Dendritic cell treated with granulocyte-macrophage colony-stimulating factor and Interleukin-4, amounts not matched to agents 40 ng/mL and 50 ng/mL, for 4 days (primary cell): ENCODE measurements at regions not wholly inside any gene's neighbourhood (a gene's known extent, or its start where the extent isn't known, plus 50 kb on each side); places are given as distances from the start of the nearest gene placed in this dataset.

Experiments
- H3K27ac Mint-ChIP-seq: one replicate; pipeline ENCODE4 v1.8.0; 2022; ENCODE audit warnings: mild to moderate bottlenecking, mixed read lengths
- H3K27me3 Mint-ChIP-seq: one replicate; pipeline ENCODE4 v1.8.0; 2022; ENCODE audit warnings: mild to moderate bottlenecking, mixed read lengths
- H3K36me3 Mint-ChIP-seq: one replicate; pipeline ENCODE4 v1.8.0; 2022; ENCODE audit warnings: low read depth, mixed read lengths
- H3K4me1 Mint-ChIP-seq: one replicate; pipeline ENCODE4 v1.8.0; 2022; ENCODE audit warnings: low read depth, mixed read lengths
- H3K4me3 Mint-ChIP-seq: one replicate; pipeline ENCODE4 v1.8.0; 2022; ENCODE audit warnings: mild to moderate bottlenecking, moderate library complexity, mixed read lengths
- H3K9me3 Mint-ChIP-seq: one replicate; pipeline ENCODE4 v1.8.0; 2022; ENCODE audit warnings: mixed read lengths
- intact Hi-C: fragments of 100-400 bp; cut with micrococcal nuclease; formaldehyde crosslinking; loops from one replicate; pipeline ENCODE4 v1.15.0; 2022

DNA sequence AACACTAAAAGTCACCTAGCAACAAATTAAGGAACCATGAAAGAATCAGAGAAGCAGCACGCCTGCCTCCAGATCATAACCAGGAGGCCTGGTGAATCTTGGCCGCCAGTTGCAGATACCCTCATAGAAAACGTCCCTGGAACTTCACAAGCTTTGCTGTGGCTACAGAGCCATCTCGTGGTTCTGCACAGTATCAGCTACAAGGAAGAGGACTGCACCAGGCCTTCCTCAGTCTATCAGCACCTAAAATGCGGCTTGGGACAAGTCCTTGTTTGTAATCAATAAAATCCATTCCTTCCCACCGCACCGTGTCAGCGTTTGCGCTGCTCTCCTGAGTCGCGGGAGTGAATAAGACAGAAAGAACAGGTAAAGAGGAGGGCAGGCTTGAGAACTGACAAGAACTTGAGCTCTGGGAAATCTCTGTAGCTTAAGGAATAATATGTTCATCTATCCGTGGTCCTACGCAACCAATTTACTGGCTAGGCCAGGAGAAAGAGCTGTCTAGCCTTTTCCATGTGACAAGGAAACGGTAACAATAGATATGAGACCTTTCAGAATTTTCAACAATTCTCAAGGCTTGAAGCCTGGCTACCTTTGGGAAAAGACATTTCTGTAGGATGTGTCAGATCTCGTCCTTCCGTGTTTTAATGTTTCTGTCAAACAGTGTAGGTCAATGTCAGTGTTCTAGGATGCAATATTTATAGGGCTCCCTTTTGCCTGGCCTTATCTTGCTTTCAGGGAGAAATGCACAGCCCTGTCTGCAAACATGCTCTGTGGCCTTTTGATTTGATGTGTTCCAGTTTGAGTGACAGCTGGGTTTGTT is 128.5 kb upstream of the RAB12 start:
- peaks cover 12% of the 10 kb centered on the region for H3K27me3 Mint-ChIP-seq

GRCh38 chr18:8484951-8485350 is 124.3 kb upstream of the RAB12 start:
- Mint-ChIP-seq H3K4me3 (no peak overlapping the region), H3K9me3 (no peaks in the 10 kb centered on the region), H3K4me1 (no peaks in the 10 kb centered on the region), H3K27me3 (peaks cover 2% of the 10 kb centered on the region), H3K27ac (no peak overlapping the region), H3K36me3 (no peaks in the 10 kb centered on the region)
- intact Hi-C loops, result no loop called here

More for the DNA sequence above, 128.5 kb upstream of the RAB12 start:
- Mint-ChIP-seq H3K9me3 (no peaks in the 10 kb centered on the region), H3K27ac (no peak overlapping the region), H3K4me3 (no peak overlapping the region), H3K36me3 (no peaks in the 10 kb centered on the region), H3K4me1 (no peaks in the 10 kb centered on the region)
- intact Hi-C loops, result no loop called here

DNA sequence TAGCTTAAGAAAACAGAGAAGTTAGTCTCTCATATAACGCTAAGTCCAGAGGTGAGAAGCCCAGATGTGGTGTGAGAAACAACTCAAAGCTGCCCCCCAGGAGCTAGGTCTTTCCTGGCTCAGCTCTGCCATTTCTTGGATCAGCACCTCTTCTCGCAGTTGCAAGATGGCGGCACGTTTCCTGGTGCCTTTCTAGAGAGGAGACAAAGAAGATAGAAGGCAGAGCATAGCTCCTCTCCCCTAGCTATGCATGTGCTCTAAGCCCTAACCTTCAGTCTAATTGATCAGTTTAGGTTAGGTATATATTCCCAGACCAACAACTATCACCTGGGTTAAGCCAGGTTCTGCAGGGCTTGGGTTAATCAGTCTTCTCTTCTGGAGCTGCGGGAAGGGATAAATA is 119.5 kb upstream of the RAB12 start:
- Mint-ChIP-seq H3K9me3 (no peaks in the 10 kb centered on the region), H3K4me1 (no peaks in the 10 kb centered on the region), H3K4me3 (no peak overlapping the region), H3K36me3 (no peaks in the 10 kb centered on the region), H3K27ac (no peak overlapping the region), H3K27me3 (peaks cover 6% of the 10 kb centered on the region)
- intact Hi-C loops, result no loop called here

DNA sequence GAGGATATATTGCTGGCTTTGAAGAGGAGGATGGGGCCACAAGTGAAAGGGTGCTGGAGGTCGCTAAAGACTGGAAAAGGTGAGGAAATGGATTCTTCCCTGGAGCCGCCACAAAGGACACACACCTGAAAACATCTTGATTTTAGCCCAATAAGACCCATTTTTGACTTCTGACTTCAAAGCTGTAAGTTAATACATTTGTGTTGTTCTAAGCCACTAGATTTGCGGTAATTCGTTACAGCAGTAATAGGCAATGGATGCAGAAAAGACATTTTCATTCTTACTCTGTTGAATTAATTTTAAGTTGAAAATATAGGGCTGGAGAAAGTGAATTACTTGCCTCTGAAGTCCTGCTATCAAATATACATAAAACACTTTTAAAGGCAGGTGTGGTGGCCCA is 117.7 kb upstream of the RAB12 start:
- intact Hi-C loops, result no loop called here

DNA sequence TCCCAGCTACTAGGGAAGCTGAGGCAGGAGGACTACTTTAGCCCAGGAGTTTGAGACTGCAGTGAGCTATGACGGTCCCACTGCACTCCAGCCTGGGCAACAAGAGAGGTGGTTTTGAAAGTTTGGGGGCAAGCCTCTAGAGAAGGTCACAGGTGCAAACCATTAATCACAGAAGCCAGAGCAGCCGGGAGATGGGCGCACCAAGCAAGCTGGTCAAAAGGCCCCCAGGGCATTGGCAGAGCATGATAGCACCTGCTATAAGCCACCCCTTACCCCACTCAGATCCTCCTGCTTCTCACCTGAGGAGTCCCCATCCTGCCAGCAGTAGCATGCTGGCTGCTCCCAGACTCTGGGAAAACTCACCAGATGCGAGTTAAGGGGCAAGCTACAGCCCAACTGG is 116.1 kb upstream of the RAB12 start:
- no peaks in the 10 kb centered on the region for H3K36me3 Mint-ChIP-seq
- no peaks in the 10 kb centered on the region for H3K9me3 Mint-ChIP-seq
- peaks cover 7% of the 10 kb centered on the region for H3K27me3 Mint-ChIP-seq
- H3K27ac Mint-ChIP-seq, result no peak overlapping the region
- H3K4me3 Mint-ChIP-seq, result no peak overlapping the region
- intact Hi-C loops, result no loop called here
- no peaks in the 10 kb centered on the region for H3K4me1 Mint-ChIP-seq

More for the DNA sequence above, 117.7 kb upstream of the RAB12 start:
- H3K36me3 Mint-ChIP-seq, result no peaks in the 10 kb centered on the region
- no peaks in the 10 kb centered on the region for H3K9me3 Mint-ChIP-seq
- H3K4me3 Mint-ChIP-seq, result no peak overlapping the region
- H3K4me1 Mint-ChIP-seq, result no peaks in the 10 kb centered on the region
- H3K27ac Mint-ChIP-seq, result no peak overlapping the region
- H3K27me3 Mint-ChIP-seq, result peaks cover 7% of the 10 kb centered on the region

DNA sequence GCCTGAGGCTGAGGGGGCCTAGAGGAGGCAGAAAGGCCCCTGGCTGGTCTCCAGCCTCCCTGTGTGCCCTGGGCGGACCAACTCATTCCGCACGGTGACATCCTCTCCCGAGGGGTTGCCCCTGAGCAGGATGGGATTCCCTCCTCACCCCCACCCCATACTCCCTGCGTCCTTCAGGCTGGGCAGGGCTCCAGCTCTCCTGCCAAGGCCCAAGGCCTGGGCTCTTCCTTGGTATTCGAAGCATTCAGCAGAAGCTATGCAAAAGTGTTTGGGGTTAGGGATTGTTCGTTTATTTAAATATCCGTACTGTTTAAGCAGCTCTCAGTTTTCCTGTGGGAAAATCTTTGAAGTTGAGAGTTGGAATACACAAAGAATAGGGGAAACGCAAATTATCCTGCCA is 113.1 kb upstream of the RAB12 start:
- Mint-ChIP-seq H3K4me3 (no peak overlapping the region), H3K9me3 (no peaks in the 10 kb centered on the region), H3K36me3 (no peaks in the 10 kb centered on the region), H3K4me1 (no peaks in the 10 kb centered on the region), H3K27ac (no peak overlapping the region), H3K27me3 (peaks cover 7% of the 10 kb centered on the region)
- intact Hi-C loops, result no loop called here

- Mint-ChIP-seq H3K27ac (no peak overlapping the region), H3K36me3 (no peaks in the 10 kb centered on the region), H3K27me3 (peaks cover 1% of the 10 kb centered on the region), H3K9me3 (no peaks in the 10 kb centered on the region), H3K4me1 (no peaks in the 10 kb centered on the region), H3K4me3 (no peak overlapping the region)
- intact Hi-C loops, result no loop called here
Measured at GRCh38 chr18:8498905-8499304, 110.3 kb upstream of the RAB12 start.

- H3K9me3 Mint-ChIP-seq, result no peaks in the 10 kb centered on the region
- H3K4me3 Mint-ChIP-seq, result no peak overlapping the region
- no peak overlapping the region for H3K27ac Mint-ChIP-seq
- peaks cover 1% of the 10 kb centered on the region for H3K27me3 Mint-ChIP-seq
- H3K36me3 Mint-ChIP-seq, result no peaks in the 10 kb centered on the region
- intact Hi-C loops, result no loop called here
- H3K4me1 Mint-ChIP-seq, result no peaks in the 10 kb centered on the region
Measured at GRCh38 chr18:8499810-8500675, 109.2 kb upstream of the RAB12 start.

- Mint-ChIP-seq H3K27ac (no peak overlapping the region), H3K36me3 (no peaks in the 10 kb centered on the region), H3K4me1 (no peaks in the 10 kb centered on the region), H3K9me3 (no peaks in the 10 kb centered on the region), H3K4me3 (no peak overlapping the region), H3K27me3 (no peaks in the 10 kb centered on the region)
- intact Hi-C loops, result no loop called here
Measured at GRCh38 chr18:8501044-8501443, 108.2 kb upstream of the RAB12 start.

GRCh38 chr18:8503248-8503647 is 106.0 kb upstream of the RAB12 start:
- Mint-ChIP-seq H3K27ac (no peak overlapping the region), H3K9me3 (no peaks in the 10 kb centered on the region), H3K27me3 (peaks cover under 1% of the 10 kb centered on the region), H3K4me1 (no peaks in the 10 kb centered on the region), H3K4me3 (no peak overlapping the region), H3K36me3 (no peaks in the 10 kb centered on the region)
- intact Hi-C loops, result no loop called here

- intact Hi-C loops, result no loop called here
- no peak overlapping the region for H3K4me3 Mint-ChIP-seq
- no peaks in the 10 kb centered on the region for H3K9me3 Mint-ChIP-seq
- no peak overlapping the region for H3K27ac Mint-ChIP-seq
- peaks cover 4% of the 10 kb centered on the region for H3K27me3 Mint-ChIP-seq
- no peaks in the 10 kb centered on the region for H3K36me3 Mint-ChIP-seq
- H3K4me1 Mint-ChIP-seq, result no peaks in the 10 kb centered on the region
Measured at GRCh38 chr18:8504424-8504823, 104.8 kb upstream of the RAB12 start.

- no peaks in the 10 kb centered on the region for H3K4me1 Mint-ChIP-seq
- H3K9me3 Mint-ChIP-seq, result no peaks in the 10 kb centered on the region
- no peak overlapping the region for H3K4me3 Mint-ChIP-seq
- intact Hi-C loops, result no loop called here
- no peaks in the 10 kb centered on the region for H3K36me3 Mint-ChIP-seq
- H3K27ac Mint-ChIP-seq, result no peak overlapping the region
- H3K27me3 Mint-ChIP-seq, result peaks cover 4% of the 10 kb centered on the region
Measured at GRCh38 chr18:8504880-8505435, 104.3 kb upstream of the RAB12 start.

DNA sequence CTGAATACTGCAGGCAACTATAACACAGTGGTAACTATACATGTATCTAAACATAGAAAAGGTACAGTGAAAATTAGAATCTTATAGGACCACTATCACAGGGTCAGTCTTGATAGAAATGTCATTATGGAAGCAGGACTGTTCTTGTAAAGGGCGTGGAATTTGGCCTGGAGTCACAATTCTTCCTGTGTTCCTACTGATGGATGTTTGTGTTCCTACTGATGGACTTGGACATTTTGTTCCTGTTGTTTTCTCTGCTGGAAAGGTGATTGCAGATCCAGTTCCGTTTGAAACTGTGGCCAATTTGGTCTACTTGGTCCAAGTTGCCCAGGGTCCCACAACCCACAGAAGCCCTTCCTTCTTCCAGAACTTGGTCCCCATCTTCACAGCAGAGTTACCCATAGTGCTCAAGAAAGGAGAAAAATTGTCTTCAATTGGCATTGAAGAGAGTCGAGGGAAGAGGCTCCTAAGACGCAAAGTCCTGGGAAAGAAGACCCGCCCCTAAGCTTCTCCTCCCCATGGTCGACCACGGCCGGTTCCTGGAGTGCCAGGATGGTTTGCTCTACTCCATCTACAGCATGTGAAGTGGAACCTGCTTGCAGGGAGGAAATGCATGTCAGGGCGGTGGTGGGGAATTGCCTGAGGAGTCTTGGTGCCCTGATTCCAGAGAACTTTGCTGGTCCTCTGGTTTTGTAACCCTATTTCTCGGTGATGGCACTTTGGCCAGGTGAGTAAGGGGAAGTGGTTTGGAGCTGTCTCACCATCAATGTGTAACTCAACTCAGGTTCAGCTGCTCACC is 102.8 kb upstream of the RAB12 start:
- no peaks in the 10 kb centered on the region for H3K4me1 Mint-ChIP-seq
- H3K36me3 Mint-ChIP-seq, result no peaks in the 10 kb centered on the region
- H3K27me3 Mint-ChIP-seq, result peaks cover 4% of the 10 kb centered on the region
- no peaks in the 10 kb centered on the region for H3K9me3 Mint-ChIP-seq
- no peak overlapping the region for H3K27ac Mint-ChIP-seq
- H3K4me3 Mint-ChIP-seq, result no peak overlapping the region
- intact Hi-C loops, result no loop called here
